Neural progenitor cell (in vitro differentiated cells): ENCODE measurements at regions not wholly inside any gene's neighbourhood (a gene's known extent, or its start where the extent isn't known, plus 50 kb on each side); places are given as distances from the start of the nearest gene placed in this dataset.

Experiments
- DNase-seq: peaks from one replicate; pipeline ENCODE4 v3.0.0-alpha.2; 2016; ENCODE audit warnings: low spot score
- H2AFZ ChIP-seq: fragments of 200-600 bp; sonication (generic); replicated peaks from 2 replicates; pipeline ENCODE4 v1.6.1; 2016; ENCODE audit warnings: antibody characterized with exemption
- H3F3A ChIP-seq: fragments of 200-600 bp; sonication (generic); 2 replicates; pipeline ENCODE4 v1.6.1; 2016; ENCODE audit warnings: antibody characterized with exemption, low read depth
- H3K27ac ChIP-seq: fragments of 200-600 bp; sonication (generic); 2 replicates; pipeline ENCODE4 v1.5.1; 2016; ENCODE audit warnings: mild to moderate bottlenecking
- H3K27me3 ChIP-seq: fragments of 200-600 bp; sonication (generic); 2 replicates; pipeline ENCODE4 v1.6.1; 2016; ENCODE audit warnings: mild to moderate bottlenecking, moderate library complexity
- H3K36me3 ChIP-seq: fragments of 200-600 bp; sonication (generic); 2 replicates; pipeline ENCODE4 v1.5.1; 2016
- H3K4me1 ChIP-seq: fragments of 200-600 bp; sonication (generic); 2 replicates; pipeline ENCODE4 v1.6.1; 2016; ENCODE audit warnings: mixed run types
- H3K4me2 ChIP-seq: fragments of 200-600 bp; sonication (generic); 2 replicates; pipeline ENCODE4 v1.6.1; 2016
- H3K4me3 ChIP-seq: fragments of 200-600 bp; sonication (generic); 2 replicates; pipeline ENCODE4 v1.5.1; 2016
- H3K79me2 ChIP-seq: fragments of 200-600 bp; sonication (generic); 2 replicates; pipeline ENCODE4 v1.6.1; 2016; ENCODE audit warnings: low read depth
- H3K9ac ChIP-seq: fragments of 200-600 bp; sonication (generic); 2 replicates; pipeline ENCODE4 v1.6.1; 2016
- H3K9me3 ChIP-seq: fragments of 200-600 bp; sonication (generic); 2 replicates; pipeline ENCODE4 v1.5.1; 2016; ENCODE audit warnings: low read depth
- H4K20me1 ChIP-seq: fragments of 200-600 bp; sonication (generic); 2 replicates; pipeline ENCODE4 v1.6.1; 2016; ENCODE audit warnings: low read depth
- H3K27ac Mint-ChIP-seq: 3 replicates; pipeline ENCODE4 v1.8.0; 2021; ENCODE audit warnings: mixed read lengths
- H3K27me3 Mint-ChIP-seq: 2 replicates; pipeline ENCODE4 v1.8.0; 2022; ENCODE audit warnings: low read depth, mild to moderate bottlenecking, inconsistent platforms, moderate library complexity, mixed read lengths; ENCODE audit not compliant: insufficient read depth
- H3K36me3 Mint-ChIP-seq: 3 replicates; pipeline ENCODE4 v1.8.0; 2021; ENCODE audit warnings: mixed read lengths
- H3K4me1 Mint-ChIP-seq: 3 replicates; pipeline ENCODE4 v1.8.0; 2021; ENCODE audit warnings: mixed read lengths
- H3K4me3 Mint-ChIP-seq: 3 replicates; pipeline ENCODE4 v1.8.0; 2021; ENCODE audit warnings: mild to moderate bottlenecking, moderate library complexity, mixed read lengths
- H3K9me3 Mint-ChIP-seq: 3 replicates; pipeline ENCODE4 v1.8.0; 2020; ENCODE audit warnings: mixed read lengths
- CTCF ChIP-seq: fragments of 200-600 bp; sonication (generic); IDR thresholded peaks from 2 replicates; pipeline ENCODE4 v1.5.1; 2017; ENCODE audit warnings: antibody characterized with exemption, mild to moderate bottlenecking
- EZH2 ChIP-seq: fragments of 200-600 bp; sonication (generic); IDR thresholded peaks from 2 replicates; pipeline ENCODE4 v1.6.1; 2017; ENCODE audit warnings: antibody characterized with exemption, mild to moderate bottlenecking, moderate library complexity
- EZH2phosphoT487 ChIP-seq: fragments of 200-600 bp; sonication (generic); IDR thresholded peaks from 2 replicates; pipeline ENCODE4 v1.6.1; 2017; ENCODE audit warnings: antibody characterized with exemption

GRCh38 chr9:116007824-116008223 is 145.8 kb upstream of the PAPPA start:
- H3K4me1 Mint-ChIP-seq, result no peaks in the 10 kb centered on the region
- H3K36me3 Mint-ChIP-seq, result no peaks in the 10 kb centered on the region
- H3K9me3 Mint-ChIP-seq, result no peaks in the 10 kb centered on the region
- Histone ChIP-seq H3K79me2 (no peaks in the 10 kb centered on the region), H3K9me3 (no peaks in the 10 kb centered on the region), H3K36me3 (no peaks in the 10 kb centered on the region), H3K27me3 (no peaks in the 10 kb centered on the region), H4K20me1 (no peaks in the 10 kb centered on the region), H3K4me3 (no peak overlapping the region), H3K4me1 (no peaks in the 10 kb centered on the region), H3F3A (no peaks in the 10 kb centered on the region), H3K4me2 (no peak overlapping the region), H3K9ac (no peak overlapping the region), H3K27ac (no peak overlapping the region), H2AFZ (no peak overlapping the region)
- TF ChIP-seq CTCF, result no peak
- TF ChIP-seq EZH2phosphoT487, result no peak
- TF ChIP-seq EZH2, result no peak
- H3K27ac Mint-ChIP-seq, result no peak overlapping the region
- H3K27me3 Mint-ChIP-seq, result no peaks in the 10 kb centered on the region
- H3K4me3 Mint-ChIP-seq, result no peak overlapping the region
- DNase-seq, result no peak

GRCh38 chr9:116008278-116008677 is 145.3 kb upstream of the PAPPA start:
- Mint-ChIP-seq H3K4me1 (no peaks in the 10 kb centered on the region), H3K9me3 (no peaks in the 10 kb centered on the region), H3K36me3 (no peaks in the 10 kb centered on the region), H3K4me3 (no peak overlapping the region), H3K27ac (no peak overlapping the region), H3K27me3 (no peaks in the 10 kb centered on the region)
- Histone ChIP-seq H3K9me3 (no peaks in the 10 kb centered on the region), H3F3A (no peaks in the 10 kb centered on the region), H3K4me3 (no peak overlapping the region), H2AFZ (no peak overlapping the region), H3K27me3 (no peaks in the 10 kb centered on the region), H3K4me1 (no peaks in the 10 kb centered on the region), H3K27ac (no peak overlapping the region), H3K4me2 (no peak overlapping the region), H3K9ac (no peak overlapping the region), H3K79me2 (no peaks in the 10 kb centered on the region), H3K36me3 (no peaks in the 10 kb centered on the region), H4K20me1 (no peaks in the 10 kb centered on the region)
- TF ChIP-seq EZH2 (no peak), EZH2phosphoT487 (no peak), CTCF (no peak)
- no peak for DNase-seq

- no peaks in the 10 kb centered on the region for H3K27me3 ChIP-seq
- H3K27ac ChIP-seq, result no peak overlapping the region
- H3K4me1 Mint-ChIP-seq, result no peaks in the 10 kb centered on the region
- no peak overlapping the region for H3K4me2 ChIP-seq
- H3K36me3 ChIP-seq, result no peaks in the 10 kb centered on the region
- H3K79me2 ChIP-seq, result no peaks in the 10 kb centered on the region
- H3K9me3 Mint-ChIP-seq, result no peaks in the 10 kb centered on the region
- H3K36me3 Mint-ChIP-seq, result no peaks in the 10 kb centered on the region
- H3K27ac Mint-ChIP-seq, result no peak overlapping the region
- no peaks in the 10 kb centered on the region for H4K20me1 ChIP-seq
- no peaks in the 10 kb centered on the region for H3K4me1 ChIP-seq
- no peak overlapping the region for H3K4me3 ChIP-seq
- H3K4me3 Mint-ChIP-seq, result no peak overlapping the region
- H3K27me3 Mint-ChIP-seq, result no peaks in the 10 kb centered on the region
- H2AFZ ChIP-seq, result no peak overlapping the region
- no peak overlapping the region for H3K9ac ChIP-seq
- H3F3A ChIP-seq, result no peaks in the 10 kb centered on the region
- DNase-seq, result no peak
- H3K9me3 ChIP-seq, result no peaks in the 10 kb centered on the region
- TF ChIP-seq EZH2phosphoT487, result no peak
- TF ChIP-seq EZH2, result no peak
- no peak for TF ChIP-seq CTCF
Observed at GRCh38 chr9:116009420-116009819, 144.2 kb upstream of the PAPPA start.

GRCh38 chr9:116015855-116016254 is 137.7 kb upstream of the PAPPA start:
- H2AFZ ChIP-seq, result no peak overlapping the region
- Mint-ChIP-seq H3K36me3 (no peaks in the 10 kb centered on the region), H3K9me3 (no peaks in the 10 kb centered on the region), H3K4me1 (no peaks in the 10 kb centered on the region), H3K27me3 (no peaks in the 10 kb centered on the region), H3K4me3 (no peak overlapping the region), H3K27ac (no peak overlapping the region)
- DNase-seq, result no peak
- H3K27me3 ChIP-seq, result no peaks in the 10 kb centered on the region
- no peaks in the 10 kb centered on the region for H3F3A ChIP-seq
- no peak for TF ChIP-seq CTCF
- no peak for TF ChIP-seq EZH2
- no peak for TF ChIP-seq EZH2phosphoT487
- H3K9me3 ChIP-seq, result no peaks in the 10 kb centered on the region
- no peak overlapping the region for H3K27ac ChIP-seq
- no peaks in the 10 kb centered on the region for H4K20me1 ChIP-seq
- no peak overlapping the region for H3K9ac ChIP-seq
- no peaks in the 10 kb centered on the region for H3K79me2 ChIP-seq
- H3K4me1 ChIP-seq, result no peaks in the 10 kb centered on the region
- no peak overlapping the region for H3K4me3 ChIP-seq
- no peak overlapping the region for H3K4me2 ChIP-seq
- H3K36me3 ChIP-seq, result no peaks in the 10 kb centered on the region
